ENCODE measurements at regions not wholly inside any gene's neighbourhood (a gene's known extent, or its start where the extent isn't known, plus 50 kb on each side); places are given as distances from the start of the nearest gene placed in this dataset.

DNA sequence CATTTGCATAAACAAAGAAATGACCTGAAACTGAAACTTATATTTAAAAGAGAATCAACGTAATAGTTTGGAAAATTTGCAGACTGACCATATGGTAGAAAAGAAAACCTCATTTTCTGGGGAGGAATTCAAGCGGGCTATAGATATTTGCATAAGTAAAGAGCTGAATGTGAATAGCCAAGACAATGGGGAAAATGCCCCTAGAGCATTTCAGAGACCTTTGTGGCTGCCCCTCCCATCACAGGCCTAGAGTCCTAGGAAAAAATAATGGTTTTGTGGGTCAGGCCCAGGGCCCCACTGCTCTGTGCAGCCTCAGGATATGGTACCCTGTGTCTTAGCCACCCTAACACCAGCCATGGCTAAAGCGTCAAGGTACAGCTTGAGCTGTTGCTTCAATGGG, 480.6 kb upstream of the MBL2 start:
- TF ChIP-seq CTCF (IDR thresholded peaks at IDR 0.05; ENCODE audit: unreplicated experiment), result no peak
- Mint-ChIP-seq H3K27ac (ENCODE audit: low read depth, unreplicated experiment) (no peak overlapping the region), H3K27me3 (ENCODE audit: insufficient read depth, unreplicated experiment) (no peaks in the 10 kb centered on the region), H3K4me3 (ENCODE audit: unreplicated experiment) (no peak overlapping the region), H3K36me3 (ENCODE audit: insufficient read depth, unreplicated experiment) (no peaks in the 10 kb centered on the region), H3K9me3 (ENCODE audit: unreplicated experiment) (peaks cover 12% of the 10 kb centered on the region), H3K4me1 (ENCODE audit: insufficient read depth, unreplicated experiment) (peaks cover 12% of the 10 kb centered on the region)
- ChIA-PET CTCF (interaction anchor here (1.0 kb wide), 1 partner anchor 435 kb away, joined by 4 read pairs; no protein-coding TSS in a partner anchor), POLR2A (no interaction called here)
- intact Hi-C loops (cut with micrococcal nuclease), result no loop called here
- BruUV-seq (replicated peaks), result no TSS peak
- DNase-seq (ENCODE audit: unreplicated experiment), result no peak

DNA sequence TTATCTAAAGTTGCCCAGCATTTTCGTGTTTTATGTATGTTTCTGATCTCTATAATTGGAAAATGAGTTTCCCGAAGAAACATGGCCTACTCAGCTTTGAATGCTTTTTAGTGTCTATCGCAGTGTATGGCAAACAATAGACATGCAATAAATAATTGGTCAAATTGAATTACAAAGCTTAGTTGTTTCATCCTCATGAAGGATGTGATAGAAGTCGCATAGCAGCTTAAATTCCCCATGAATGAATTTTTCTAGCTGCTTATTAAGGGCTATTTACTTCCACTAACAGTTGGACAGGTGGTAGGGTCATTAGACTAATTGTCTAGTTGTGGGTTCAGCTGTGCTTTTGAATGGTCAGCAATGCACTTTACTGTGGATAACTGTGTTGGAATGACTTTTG, 467.3 kb upstream of the MBL2 start:
- CTCF ChIA-PET, result interaction anchor here (0.7 kb wide), 1 partner anchor 20 kb away, joined by 3 read pairs; no protein-coding TSS in a partner anchor
- H3K4me1 Mint-ChIP-seq (ENCODE audit: insufficient read depth, unreplicated experiment), result no peaks in the 10 kb centered on the region
- H3K36me3 Mint-ChIP-seq (ENCODE audit: insufficient read depth, unreplicated experiment), result no peaks in the 10 kb centered on the region
- H3K9me3 Mint-ChIP-seq (ENCODE audit: unreplicated experiment), result no peaks in the 10 kb centered on the region
- no peak overlapping the region for H3K27ac Mint-ChIP-seq (ENCODE audit: low read depth, unreplicated experiment)
- POLR2A ChIA-PET, result no interaction called here
- TF ChIP-seq CTCF (IDR thresholded peaks at IDR 0.05; ENCODE audit: unreplicated experiment), result no peak
- no TSS peak for BruUV-seq (replicated peaks)
- no peak for DNase-seq (ENCODE audit: unreplicated experiment)
- intact Hi-C loops (cut with micrococcal nuclease), result no loop called here
- no peak overlapping the region for H3K4me3 Mint-ChIP-seq (ENCODE audit: unreplicated experiment)
- H3K27me3 Mint-ChIP-seq (ENCODE audit: insufficient read depth, unreplicated experiment), result no peaks in the 10 kb centered on the region

DNA sequence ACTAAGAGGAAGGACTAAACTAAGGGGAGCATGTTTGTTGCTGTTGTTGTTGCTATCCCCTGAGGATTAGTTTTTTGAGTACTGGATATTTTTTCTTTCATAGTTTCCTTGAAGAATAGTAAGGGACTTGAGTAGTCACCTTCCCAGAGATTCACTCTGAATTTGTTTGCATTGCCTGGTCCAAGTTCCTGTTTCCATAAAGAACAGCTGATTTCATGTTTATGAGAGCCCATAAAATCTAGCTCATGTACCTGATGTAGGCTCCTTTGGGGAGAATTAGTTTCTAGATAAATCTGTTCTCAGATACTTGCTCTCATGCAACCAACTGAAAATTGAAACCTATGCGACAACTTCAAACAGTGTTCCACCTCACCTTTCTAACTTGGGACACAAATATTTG, 464.4 kb upstream of the MBL2 start:
- BruUV-seq (replicated peaks), result no TSS peak
- no peaks in the 10 kb centered on the region for H3K36me3 Mint-ChIP-seq (ENCODE audit: insufficient read depth, unreplicated experiment)
- H3K4me1 Mint-ChIP-seq (ENCODE audit: insufficient read depth, unreplicated experiment), result no peaks in the 10 kb centered on the region
- no peaks in the 10 kb centered on the region for H3K27me3 Mint-ChIP-seq (ENCODE audit: insufficient read depth, unreplicated experiment)
- no peak for DNase-seq (ENCODE audit: unreplicated experiment)
- no peak overlapping the region for H3K27ac Mint-ChIP-seq (ENCODE audit: low read depth, unreplicated experiment)
- intact Hi-C loops (cut with micrococcal nuclease), result no loop called here
- no peaks in the 10 kb centered on the region for H3K9me3 Mint-ChIP-seq (ENCODE audit: unreplicated experiment)
- no peak overlapping the region for H3K4me3 Mint-ChIP-seq (ENCODE audit: unreplicated experiment)
- TF ChIP-seq CTCF (IDR thresholded peaks at IDR 0.05; ENCODE audit: unreplicated experiment), result no peak
- CTCF ChIA-PET, result no interaction called here
- POLR2A ChIA-PET, result interaction anchor here (0.7 kb wide), 1 partner anchor 53 kb away, joined by 3 read pairs; no protein-coding TSS in a partner anchor

GRCh38 chr10:53233749-53234148, 461.2 kb upstream of the MBL2 start:
- Mint-ChIP-seq H3K4me3 (ENCODE audit: unreplicated experiment) (no peak overlapping the region), H3K9me3 (ENCODE audit: unreplicated experiment) (no peaks in the 10 kb centered on the region), H3K27me3 (ENCODE audit: insufficient read depth, unreplicated experiment) (no peaks in the 10 kb centered on the region), H3K4me1 (ENCODE audit: insufficient read depth, unreplicated experiment) (no peaks in the 10 kb centered on the region), H3K36me3 (ENCODE audit: insufficient read depth, unreplicated experiment) (no peaks in the 10 kb centered on the region), H3K27ac (ENCODE audit: low read depth, unreplicated experiment) (no peak overlapping the region)
- TF ChIP-seq CTCF (IDR thresholded peaks at IDR 0.05; ENCODE audit: unreplicated experiment), result no peak
- no peak for DNase-seq (ENCODE audit: unreplicated experiment)
- POLR2A ChIA-PET, result no interaction called here
- CTCF ChIA-PET, result no interaction called here
- no TSS peak for BruUV-seq (replicated peaks)
- intact Hi-C loops (cut with micrococcal nuclease), result no loop called here
